HepG2 (cell line): ENCODE measurements at regions not wholly inside any gene's neighbourhood (a gene's known extent, or its start where the extent isn't known, plus 50 kb on each side); places are given as distances from the start of the nearest gene placed in this dataset.

Source experiments
- ATAC-seq: fragments of 200-7000 bp; cut with Tn5 transposase; 3 replicates; pipeline ENCODE4 v1.9.1; 2020; ENCODE audit warnings: mild to moderate bottlenecking, moderate library complexity
- BruUV-seq: library from RNA; stranded (reverse); fragments of 400-500 nt; replicated peaks from 2 replicates; lab custom pipeline; 2021; lab: Mats Ljungman, UMichigan
- CTCF ChIA-PET: fragments of 300-600 bp; formaldehyde crosslinking; extraction: SDS; loops from one replicate; lab custom pipeline; 2021; ENCODE audit warnings: low total read pairs, inconsistent platforms, low intra/inter-chr PET ratio; lab: Yijun Ruan, JAX
- POLR2A ChIA-PET: fragments of 350-600 bp; sonication (Branson Sonifier 250); formaldehyde crosslinking; loops from one replicate; lab custom pipeline; 2020; ENCODE audit warnings: antibody characterized with exemption, inconsistent platforms; lab: Yijun Ruan, JAX
- DNase-seq: peaks from one replicate; pipeline ENCODE4 v3.0.0-alpha.2; 2015; ENCODE audit warnings: low spot score
- FAIRE-seq: peaks from 3 replicates; lab custom pipeline; 2011; peaks lifted over from hg19 to GRCh38; lab: Jason Lieb, UNC
- H2AFZ ChIP-seq: one replicate; pipeline ENCODE4 v1.6.1; 2011; ENCODE audit warnings: low read length, inconsistent platforms
- H3K27ac ChIP-seq: fragments of 300-600 bp; 3 replicates; pipeline ENCODE4 v1.8.0; 2011; ENCODE audit warnings: mixed run types, mild to moderate bottlenecking, mixed read lengths, low read length, inconsistent platforms; ENCODE audit not compliant: insufficient read depth; ENCODE audit errors: extremely low read length
- H3K27me3 ChIP-seq, 2 experiments: fragments of 200-600 bp in 1 of 2; 2 replicates in 1 of 2; 3 replicates in 1 of 2; pipeline versions ENCODE4 v1.6.0 to v1.8.0; 2011; ENCODE audit warnings: low read length in 2 of 2, mild to moderate bottlenecking in 2 of 2, moderate library complexity in 2 of 2, inconsistent platforms in 1 of 2; ENCODE audit not compliant: insufficient read depth in 2 of 2, control insufficient read depth in 1 of 2
- H3K36me3 ChIP-seq, 2 experiments: fragments of 200-600 bp in 1 of 2; replicated peaks in 1 of 2; 2 replicates in 1 of 2; 3 replicates in 1 of 2; pipeline versions ENCODE4 v1.5.1 to v1.8.0; 2011; ENCODE audit warnings: low read length in 2 of 2, inconsistent platforms in 1 of 2; ENCODE audit not compliant: insufficient read depth in 2 of 2, control insufficient read depth in 1 of 2
- H3K4me1 ChIP-seq: 2 replicates; pipeline ENCODE4 v1.5.1; 2012; ENCODE audit warnings: low read length, inconsistent platforms; ENCODE audit not compliant: insufficient read depth
- H3K4me2 ChIP-seq: 2 replicates; pipeline ENCODE4 v1.6.0; 2011; ENCODE audit warnings: low read depth, low read length, inconsistent platforms
- H3K4me3 ChIP-seq, 3 experiments: fragments of 200-600 bp in 1 of 3; sonication (generic), shearing (Covaris generic) in 1 of 3; replicated peaks in 1 of 3; 2 replicates each; pipeline ENCODE4 v1.5.1; 2011 to 2016; ENCODE audit warnings: low read length in 3 of 3, inconsistent platforms in 2 of 3, low read depth in 2 of 3, mild to moderate bottlenecking in 2 of 3, control low read depth in 1 of 3, mixed read lengths in 1 of 3; ENCODE audit not compliant: insufficient read depth in 1 of 3
- H3K79me2 ChIP-seq: one replicate; pipeline ENCODE4 v1.6.1; 2011; ENCODE audit warnings: low read length, inconsistent platforms; ENCODE audit not compliant: insufficient read depth
- H3K9ac ChIP-seq: 2 replicates; pipeline ENCODE4 v1.6.0; 2011; ENCODE audit warnings: mild to moderate bottlenecking, low read depth, low read length, inconsistent platforms; ENCODE audit not compliant: insufficient read depth
- H3K9me3 ChIP-seq: 2 replicates; pipeline ENCODE4 v1.5.1; 2012; ENCODE audit warnings: mild to moderate bottlenecking, low read length
- H4K20me1 ChIP-seq: 2 replicates; pipeline ENCODE4 v1.6.0; 2011; ENCODE audit warnings: inconsistent platforms, mild to moderate bottlenecking, low read length, moderate library complexity; ENCODE audit not compliant: insufficient read depth
- CBX2 ChIP-seq, 2 experiments: fragments of 200-600 bp in 1 of 2; sonication (generic); formaldehyde crosslinking in 1 of 2; IDR thresholded peaks; 2 replicates each; pipeline versions ENCODE4 v1.7.0 to v1.8.1; 2018 to 2022; ENCODE audit warnings: low read depth in 2 of 2, low read length in 1 of 2, mild to moderate bottlenecking in 1 of 2, missing genetic modification reagents in 1 of 2
- CCAR2 ChIP-seq: fragments of 200-400 bp; formaldehyde crosslinking; optimal IDR thresholded peaks from 2 replicates; pipeline ENCODE3; 2018; ENCODE audit warnings: low read depth, mild to moderate bottlenecking, low read length, moderate library complexity
- FOSL2 ChIP-seq: sonication (generic); formaldehyde crosslinking; IDR thresholded peaks from 2 replicates; pipeline ENCODE4 v1.4.0; 2020; ENCODE audit warnings: missing genetic modification reagents
- FOXM1 ChIP-seq: sonication (generic); formaldehyde crosslinking; IDR thresholded peaks from 2 replicates; pipeline ENCODE4 v1.5.0; 2020; ENCODE audit warnings: missing genetic modification reagents
- FOXP1 ChIP-seq, 2 experiments: fragments of 450-650 bp in 1 of 2; IDR thresholded peaks; 2 replicates each; pipeline ENCODE4 v1.6.1; 2017 to 2018; ENCODE audit warnings: antibody characterized with exemption in 1 of 2
- HNRNPUL1 ChIP-seq: fragments of 200-400 bp; formaldehyde crosslinking; IDR thresholded peaks from 2 replicates; pipeline ENCODE4 v1.6.1; 2017; ENCODE audit warnings: low read depth, mild to moderate bottlenecking, low read length, moderate library complexity
- NFE2L2 ChIP-seq: fragments of 150-350 bp; IDR thresholded peaks from 2 replicates; pipeline ENCODE4 v1.6.1; 2014; ENCODE audit warnings: low read length
- NR2C2 ChIP-seq: sonication (generic); formaldehyde crosslinking; IDR thresholded peaks from 2 replicates; pipeline ENCODE4 v1.4.0; 2020; ENCODE audit warnings: missing genetic modification reagents, mild to moderate bottlenecking, moderate library complexity, borderline replicate concordance
- RAD21 ChIP-seq: fragments of 450-650 bp; formaldehyde crosslinking; IDR thresholded peaks from 2 replicates; pipeline ENCODE4 v1.5.0; 2020; ENCODE audit warnings: mild to moderate bottlenecking
- SMAD9 ChIP-seq: sonication (generic); formaldehyde crosslinking; IDR thresholded peaks from 2 replicates; pipeline ENCODE4 v1.5.1; 2020; ENCODE audit warnings: mild to moderate bottlenecking, missing genetic modification reagents
- ZFP37 ChIP-seq: sonication (generic); formaldehyde crosslinking; IDR thresholded peaks from 2 replicates; pipeline ENCODE4 v1.4.0; 2020; ENCODE audit warnings: missing genetic modification reagents, borderline replicate concordance
- WGBS: methylation state at CpG from one replicate; pipeline ENCODE4 v1.1.6; 2017; ENCODE audit warnings: low lambda C conversion rate; 5-methylcytosine and 5-hydroxymethylcytosine counted together
- in situ Hi-C: cut with HindIII; loops from 2 replicates; pipeline ENCODE4 v1.10.0; 2017; ENCODE audit warnings: low pct_unique_long_range_greater_than_20kb; ENCODE audit not compliant: extremely low pct_ligation_motif_present
- intact Hi-C: fragments of 100-400 bp; cut with micrococcal nuclease; formaldehyde crosslinking; loops from one replicate; pipeline ENCODE4 v1.10.0; 2022; ENCODE audit not compliant: unreplicated experiment
- TF ChIP-seq, protein P1 (sequence below): sonication (generic); formaldehyde crosslinking; IDR thresholded peaks from 2 replicates; pipeline ENCODE4 v1.5.0; 2020; ENCODE audit warnings: missing genetic modification reagents
- TF ChIP-seq, protein P2 (sequence below): sonication (generic); formaldehyde crosslinking; IDR thresholded peaks from 2 replicates; pipeline ENCODE4 v1.8.1; 2022; ENCODE audit warnings: mild to moderate bottlenecking, missing genetic modification reagents
- TF ChIP-seq, protein P3 (sequence below): sonication (generic); formaldehyde crosslinking; IDR thresholded peaks from 2 replicates; pipeline ENCODE4 v1.5.0; 2020; ENCODE audit warnings: mild to moderate bottlenecking, missing genetic modification reagents
- TF ChIP-seq, protein P4 (sequence below), 2 experiments: fragments of 450-650 bp in 1 of 2; sonication (generic) in 1 of 2; formaldehyde crosslinking; IDR thresholded peaks; 2 replicates each; pipeline versions ENCODE4 v1.5.0 to v1.8.0; 2020 to 2022; ENCODE audit warnings: mild to moderate bottlenecking in 1 of 2, missing genetic modification reagents in 1 of 2
- TF ChIP-seq, protein P5 (sequence below): sonication (generic); formaldehyde crosslinking; IDR thresholded peaks from 2 replicates; pipeline ENCODE4 v1.8.1; 2023; ENCODE audit warnings: missing genetic modification reagents, inconsistent platforms, borderline replicate concordance

DNA sequence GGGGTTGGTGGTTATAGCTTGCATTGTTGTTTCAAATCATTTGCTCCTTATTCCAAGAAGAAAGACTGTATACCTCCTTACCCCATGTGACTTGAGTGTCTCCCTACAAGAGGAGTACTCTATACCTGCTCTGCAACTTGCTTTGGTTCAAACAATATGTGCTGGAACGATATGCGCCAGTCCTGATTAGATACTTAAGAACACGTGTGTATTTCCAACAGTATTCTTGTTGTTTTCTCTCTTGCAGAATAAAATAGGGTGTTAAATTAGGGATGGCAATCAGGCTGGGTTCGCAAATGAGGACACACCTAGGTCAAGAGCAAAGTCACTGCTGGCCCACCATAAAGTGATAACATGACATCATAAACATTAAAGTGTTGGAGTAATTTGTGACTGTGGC is 895.0 kb upstream of the SLITRK1 start:
- ChIA-PET CTCF (no interaction called here), POLR2A (no interaction called here)
- intact Hi-C loops, result no loop called here
- Histone ChIP-seq H3K4me1 (no peaks in the 10 kb centered on the region), H3K79me2 (no peaks in the 10 kb centered on the region), H4K20me1 (no peaks in the 10 kb centered on the region), H3K9ac (no peak overlapping the region), H3K4me2 (no peak overlapping the region), H3K4me3 (no peak overlapping the region), H3K36me3 (no peaks in the 10 kb centered on the region), H3K9me3 (no peaks in the 10 kb centered on the region), H3K27me3 (no peaks in the 10 kb centered on the region), H3K27ac (no peak overlapping the region), H2AFZ (no peak overlapping the region)
- FAIRE-seq (no peak), ATAC-seq (no peak), DNase-seq (no peak)
- 34% methylated on average over 4 of the region's 4 CpGs for WGBS
- BruUV-seq, result no TSS peak
- in situ Hi-C loops, result no loop called here
- no peak for TF ChIP-seq FOXP1 (IDR thresholded peaks at IDR 0.05)
- no peak for TF ChIP-seq FOXP1 (CRISPR knock-in tag; IDR thresholded peaks at IDR 0.05)
- TF ChIP-seq, protein P1, sequence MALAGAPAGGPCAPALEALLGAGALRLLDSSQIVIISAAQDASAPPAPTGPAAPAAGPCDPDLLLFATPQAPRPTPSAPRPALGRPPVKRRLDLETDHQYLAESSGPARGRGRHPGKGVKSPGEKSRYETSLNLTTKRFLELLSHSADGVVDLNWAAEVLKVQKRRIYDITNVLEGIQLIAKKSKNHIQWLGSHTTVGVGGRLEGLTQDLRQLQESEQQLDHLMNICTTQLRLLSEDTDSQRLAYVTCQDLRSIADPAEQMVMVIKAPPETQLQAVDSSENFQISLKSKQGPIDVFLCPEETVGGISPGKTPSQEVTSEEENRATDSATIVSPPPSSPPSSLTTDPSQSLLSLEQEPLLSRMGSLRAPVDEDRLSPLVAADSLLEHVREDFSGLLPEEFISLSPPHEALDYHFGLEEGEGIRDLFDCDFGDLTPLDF, result no peak
- no peak for TF ChIP-seq NR2C2 (CRISPR knock-in tag)
- TF ChIP-seq FOXM1, result no peak
- no peak for TF ChIP-seq CCAR2
- TF ChIP-seq NFE2L2, result no peak
- TF ChIP-seq, protein P2, sequence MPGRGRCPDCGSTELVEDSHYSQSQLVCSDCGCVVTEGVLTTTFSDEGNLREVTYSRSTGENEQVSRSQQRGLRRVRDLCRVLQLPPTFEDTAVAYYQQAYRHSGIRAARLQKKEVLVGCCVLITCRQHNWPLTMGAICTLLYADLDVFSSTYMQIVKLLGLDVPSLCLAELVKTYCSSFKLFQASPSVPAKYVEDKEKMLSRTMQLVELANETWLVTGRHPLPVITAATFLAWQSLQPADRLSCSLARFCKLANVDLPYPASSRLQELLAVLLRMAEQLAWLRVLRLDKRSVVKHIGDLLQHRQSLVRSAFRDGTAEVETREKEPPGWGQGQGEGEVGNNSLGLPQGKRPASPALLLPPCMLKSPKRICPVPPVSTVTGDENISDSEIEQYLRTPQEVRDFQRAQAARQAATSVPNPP, result no peak
- TF ChIP-seq RAD21 (CRISPR knock-in tag), result no peak
- TF ChIP-seq, protein P3, sequence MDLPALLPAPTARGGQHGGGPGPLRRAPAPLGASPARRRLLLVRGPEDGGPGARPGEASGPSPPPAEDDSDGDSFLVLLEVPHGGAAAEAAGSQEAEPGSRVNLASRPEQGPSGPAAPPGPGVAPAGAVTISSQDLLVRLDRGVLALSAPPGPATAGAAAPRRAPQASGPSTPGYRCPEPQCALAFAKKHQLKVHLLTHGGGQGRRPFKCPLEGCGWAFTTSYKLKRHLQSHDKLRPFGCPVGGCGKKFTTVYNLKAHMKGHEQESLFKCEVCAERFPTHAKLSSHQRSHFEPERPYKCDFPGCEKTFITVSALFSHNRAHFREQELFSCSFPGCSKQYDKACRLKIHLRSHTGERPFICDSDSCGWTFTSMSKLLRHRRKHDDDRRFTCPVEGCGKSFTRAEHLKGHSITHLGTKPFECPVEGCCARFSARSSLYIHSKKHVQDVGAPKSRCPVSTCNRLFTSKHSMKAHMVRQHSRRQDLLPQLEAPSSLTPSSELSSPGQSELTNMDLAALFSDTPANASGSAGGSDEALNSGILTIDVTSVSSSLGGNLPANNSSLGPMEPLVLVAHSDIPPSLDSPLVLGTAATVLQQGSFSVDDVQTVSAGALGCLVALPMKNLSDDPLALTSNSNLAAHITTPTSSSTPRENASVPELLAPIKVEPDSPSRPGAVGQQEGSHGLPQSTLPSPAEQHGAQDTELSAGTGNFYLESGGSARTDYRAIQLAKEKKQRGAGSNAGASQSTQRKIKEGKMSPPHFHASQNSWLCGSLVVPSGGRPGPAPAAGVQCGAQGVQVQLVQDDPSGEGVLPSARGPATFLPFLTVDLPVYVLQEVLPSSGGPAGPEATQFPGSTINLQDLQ (CRISPR knock-in tag), result no peak
- TF ChIP-seq, protein P4, sequence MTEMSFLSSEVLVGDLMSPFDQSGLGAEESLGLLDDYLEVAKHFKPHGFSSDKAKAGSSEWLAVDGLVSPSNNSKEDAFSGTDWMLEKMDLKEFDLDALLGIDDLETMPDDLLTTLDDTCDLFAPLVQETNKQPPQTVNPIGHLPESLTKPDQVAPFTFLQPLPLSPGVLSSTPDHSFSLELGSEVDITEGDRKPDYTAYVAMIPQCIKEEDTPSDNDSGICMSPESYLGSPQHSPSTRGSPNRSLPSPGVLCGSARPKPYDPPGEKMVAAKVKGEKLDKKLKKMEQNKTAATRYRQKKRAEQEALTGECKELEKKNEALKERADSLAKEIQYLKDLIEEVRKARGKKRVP (CRISPR knock-in tag; IDR thresholded peaks at IDR 0.05), result no peak
- no peak for TF ChIP-seq CBX2 (IDR thresholded peaks at IDR 0.05; ENCODE audit: low read depth, low read length)
- TF ChIP-seq CBX2 (CRISPR knock-in tag; IDR thresholded peaks at IDR 0.05; ENCODE audit: low read depth), result no peak
- no peak for TF ChIP-seq HNRNPUL1
- TF ChIP-seq, protein P5, sequence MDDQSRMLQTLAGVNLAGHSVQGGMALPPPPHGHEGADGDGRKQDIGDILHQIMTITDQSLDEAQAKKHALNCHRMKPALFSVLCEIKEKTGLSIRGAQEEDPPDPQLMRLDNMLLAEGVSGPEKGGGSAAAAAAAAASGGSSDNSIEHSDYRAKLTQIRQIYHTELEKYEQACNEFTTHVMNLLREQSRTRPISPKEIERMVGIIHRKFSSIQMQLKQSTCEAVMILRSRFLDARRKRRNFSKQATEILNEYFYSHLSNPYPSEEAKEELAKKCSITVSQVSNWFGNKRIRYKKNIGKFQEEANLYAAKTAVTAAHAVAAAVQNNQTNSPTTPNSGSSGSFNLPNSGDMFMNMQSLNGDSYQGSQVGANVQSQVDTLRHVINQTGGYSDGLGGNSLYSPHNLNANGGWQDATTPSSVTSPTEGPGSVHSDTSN, result no peak
- no peak for TF ChIP-seq ZFP37 (CRISPR knock-in tag)
- no peak for TF ChIP-seq SMAD9 (CRISPR knock-in tag)
- TF ChIP-seq FOSL2 (CRISPR knock-in tag), result no peak
